Endothelial cell of umbilical vein (primary cell): ENCODE measurements at regions not wholly inside any gene's neighbourhood (a gene's known extent, or its start where the extent isn't known, plus 50 kb on each side); places are given as distances from the start of the nearest gene placed in this dataset.

Experiments used
- CTCF ChIP-seq, 2 donors: IDR thresholded peaks; 1 replicate in 1 of 2; 2 replicates in 1 of 2; pipeline ENCODE4 v1.5.1; 2011; ENCODE audit warnings: low read length in 2 of 2, mild to moderate bottlenecking in 2 of 2, moderate library complexity in 2 of 2, control low read depth in 1 of 2, inconsistent platforms in 1 of 2, low read depth in 1 of 2; ENCODE audit not compliant: insufficient read depth in 1 of 2; ENCODE audit errors: extremely low read depth in 1 of 2
- EZH2 ChIP-seq: IDR thresholded peaks from 2 replicates; pipeline ENCODE4 v1.6.1; 2012; ENCODE audit warnings: borderline replicate concordance, low read depth, mild to moderate bottlenecking, moderate library complexity, low read length, inconsistent platforms; ENCODE audit not compliant: severe bottlenecking
- FOS ChIP-seq: IDR thresholded peaks from 2 replicates; pipeline ENCODE4 v1.6.1; 2011; ENCODE audit warnings: mild to moderate bottlenecking, low read length, moderate library complexity, borderline replicate concordance; ENCODE audit not compliant: insufficient read depth
- GATA2 ChIP-seq: IDR thresholded peaks from 2 replicates; pipeline ENCODE4 v1.7.0; 2011; ENCODE audit warnings: low read depth, mild to moderate bottlenecking, moderate library complexity, mixed read lengths, low read length; ENCODE audit not compliant: insufficient read length, insufficient read depth
- JUN ChIP-seq: IDR thresholded peaks from 2 replicates; pipeline ENCODE4 v1.6.1; 2011; ENCODE audit warnings: borderline replicate concordance, low read depth; ENCODE audit not compliant: insufficient read length, insufficient read depth
- MAX ChIP-seq: IDR thresholded peaks from 2 replicates; pipeline ENCODE4 v1.6.1; 2011; ENCODE audit not compliant: insufficient read depth, insufficient read length
- POLR2A ChIP-seq: IDR thresholded peaks from 2 replicates; pipeline ENCODE4 v1.6.1; 2012; ENCODE audit warnings: low read depth, mild to moderate bottlenecking, control low read depth, low read length
- POLR2AphosphoS5 ChIP-seq: IDR thresholded peaks from 2 replicates; pipeline ENCODE4 v1.6.1; 2012; ENCODE audit warnings: low read depth, mild to moderate bottlenecking, control low read depth, low read length, moderate library complexity; ENCODE audit not compliant: insufficient read depth

GRCh38 chr14:28157887-28158791 is 608.4 kb upstream of the FOXG1 start:
- TF ChIP-seq GATA2 (no peak), CTCF (IDR thresholded peaks at IDR 0.05; ENCODE audit: extremely low read depth in 1 of 2, insufficient read depth in 1 of 2, low read depth in 1 of 2, low read length in 2 of 2) (no peak), EZH2 (no peak), POLR2AphosphoS5 (no peak), MAX (no peak), POLR2A (no peak), JUN (no peak), FOS (no peak)
